ENCODE measurements at regions not wholly inside any gene's neighbourhood (a gene's known extent, or its start where the extent isn't known, plus 50 kb on each side); places are given as distances from the start of the nearest gene placed in this dataset.

GRCh38 chr18:6610466-6610865 lies 119.0 kb upstream of the ARHGAP28 start:
- in situ Hi-C loops (cut with MboI) (no loop called here), intact Hi-C loops (cut with micrococcal nuclease) (no loop called here)
- Histone ChIP-seq H3K9ac (ENCODE audit: insufficient read depth in 1 of 2, low read depth in 2 of 2, low read length in 2 of 2) (no peak overlapping the region), H3K9me3 (replicated peaks; ENCODE audit: control insufficient read depth, insufficient read depth, low read depth, low read length) (no peaks in the 10 kb centered on the region), H3K4me1 (replicated peaks in 1 of 2; ENCODE audit: control insufficient read depth in 2 of 2, insufficient read depth in 2 of 2, low read length in 2 of 2) (no peaks in the 10 kb centered on the region), H3K9me1 (ENCODE audit: control insufficient read depth, insufficient read depth, low read length) (no peaks in the 10 kb centered on the region), H3K27ac (ENCODE audit: extremely low read depth, low read depth, low read length) (no peak overlapping the region), H3K79me2 (ENCODE audit: control insufficient read depth, insufficient read depth, low read length) (no peaks in the 10 kb centered on the region), H3K4me3 (no peak overlapping the region), H2AFZ (ENCODE audit: low read depth, low read length) (no peak overlapping the region), H4K20me1 (replicated peaks; ENCODE audit: control insufficient read depth, insufficient read depth, low read length) (no peaks in the 10 kb centered on the region), H3K27me3 (ENCODE audit: control insufficient read depth in 2 of 2, insufficient read depth in 2 of 2, low read length in 2 of 2) (peaks cover 3 to 8% of the 10 kb centered on the region in 2 experiments; a peak in 1 of 5 replicates), H3K4me2 (ENCODE audit: insufficient read depth, low read length) (no peak overlapping the region), H3K36me3 (ENCODE audit: control insufficient read depth, insufficient read depth, low read length) (no peaks in the 10 kb centered on the region)
- ATAC-seq, result no peak
- FAIRE-seq, result no peak
- TF ChIP-seq PURB (CRISPR knock-in tag; IDR thresholded peaks at IDR 0.05; ENCODE audit: low read depth) (no peak), JUN (IDR thresholded peaks at IDR 0.05; ENCODE audit: borderline replicate concordance, low read depth, low read length) (no peak), JUN (CRISPR knock-in tag; IDR thresholded peaks at IDR 0.05; ENCODE audit: borderline replicate concordance) (no peak), ZNF584 (CRISPR knock-in tag; IDR thresholded peaks at IDR 0.05; ENCODE audit: low read depth) (no peak), BDP1 (IDR thresholded peaks at IDR 0.05; ENCODE audit: insufficient read depth, insufficient read length) (no peak), SMAD4 (CRISPR knock-in tag; conservative IDR thresholded peaks at IDR 0.05) (no peak)
- TF ChIP-seq, protein P1, sequence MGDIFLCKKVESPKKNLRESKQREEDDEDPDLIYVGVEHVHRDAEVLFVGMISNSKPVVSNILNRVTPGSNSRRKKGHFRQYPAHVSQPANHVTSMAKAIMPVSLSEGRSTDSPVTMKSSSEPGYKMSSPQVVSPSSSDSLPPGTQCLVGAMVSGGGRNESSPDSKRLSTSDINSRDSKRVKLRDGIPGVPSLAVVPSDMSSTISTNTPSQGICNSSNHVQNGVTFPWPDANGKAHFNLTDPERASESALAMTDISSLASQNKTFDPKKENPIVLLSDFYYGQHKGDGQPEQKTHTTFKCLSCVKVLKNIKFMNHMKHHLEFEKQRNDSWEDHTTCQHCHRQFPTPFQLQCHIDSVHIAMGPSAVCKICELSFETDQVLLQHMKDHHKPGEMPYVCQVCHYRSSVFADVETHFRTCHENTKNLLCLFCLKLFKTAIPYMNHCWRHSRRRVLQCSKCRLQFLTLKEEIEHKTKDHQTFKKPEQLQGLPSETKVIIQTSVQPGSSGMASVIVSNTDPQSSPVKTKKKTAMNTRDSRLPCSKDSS (IDR thresholded peaks at IDR 0.05; ENCODE audit: low read depth, partially characterized antibody), result no peak
- TF ChIP-seq, protein P2, sequence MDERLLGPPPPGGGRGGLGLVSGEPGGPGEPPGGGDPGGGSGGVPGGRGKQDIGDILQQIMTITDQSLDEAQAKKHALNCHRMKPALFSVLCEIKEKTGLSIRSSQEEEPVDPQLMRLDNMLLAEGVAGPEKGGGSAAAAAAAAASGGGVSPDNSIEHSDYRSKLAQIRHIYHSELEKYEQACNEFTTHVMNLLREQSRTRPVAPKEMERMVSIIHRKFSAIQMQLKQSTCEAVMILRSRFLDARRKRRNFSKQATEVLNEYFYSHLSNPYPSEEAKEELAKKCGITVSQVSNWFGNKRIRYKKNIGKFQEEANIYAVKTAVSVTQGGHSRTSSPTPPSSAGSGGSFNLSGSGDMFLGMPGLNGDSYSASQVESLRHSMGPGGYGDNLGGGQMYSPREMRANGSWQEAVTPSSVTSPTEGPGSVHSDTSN (CRISPR knock-in tag; IDR thresholded peaks at IDR 0.05; ENCODE audit: low read depth), result no peak
- TF ChIP-seq, protein P2 (tag; conservative IDR thresholded peaks at IDR 0.05; ENCODE audit: low read depth), result 0 out of 2 replicates have a peak, but pooled peaks have one; percentile 10
- CTCF ChIA-PET (ENCODE audit: low intra/inter-chr PET ratio), result no interaction called here
- no peak for DNase-seq (ENCODE audit: extremely low read depth in 1 of 4, low spot score in 3 of 4)
- no TSS peak for BruUV-seq (replicated peaks)
- WGBS (ENCODE audit: insufficient coverage, low coverage, missing lambda C conversion rate), result 0% methylated on average over 3 of the region's 3 CpGs
- POLR2A ChIA-PET, result no interaction called here
